Liver (tissue), 7 donors: ENCODE measurements at regions not wholly inside any gene's neighbourhood (a gene's known extent, or its start where the extent isn't known, plus 50 kb on each side); places are given as distances from the start of the nearest gene placed in this dataset.

Experiments used
- DNase-seq: peaks from one replicate; pipeline ENCODE4 v3.0.0-alpha.2; 2017; ENCODE audit warnings: low spot score
- H3K27ac ChIP-seq, 2 donors: one replicate each; pipeline ENCODE4 v1.7.0; 2013; ENCODE audit warnings: inconsistent platforms in 2 of 2, low read length in 2 of 2, control low read depth in 1 of 2, low read depth in 1 of 2, mild to moderate bottlenecking in 1 of 2
- H3K27me3 ChIP-seq, 4 donors: one replicate each; pipeline versions ENCODE4 v1.6.1 to v1.7.0; 2013; ENCODE audit warnings: low read length in 3 of 4, inconsistent platforms in 1 of 4, mild to moderate bottlenecking in 1 of 4, moderate library complexity in 1 of 4; ENCODE audit not compliant: control insufficient read depth in 4 of 4, insufficient read depth in 4 of 4
- H3K36me3 ChIP-seq, 4 donors: one replicate each; pipeline versions ENCODE4 v1.6.1 to v1.7.0; 2013; ENCODE audit warnings: low read length in 3 of 4, mild to moderate bottlenecking in 3 of 4, low read depth in 1 of 4, moderate library complexity in 1 of 4; ENCODE audit not compliant: control insufficient read depth in 4 of 4, insufficient read depth in 3 of 4
- H3K4me1 ChIP-seq, 4 donors: one replicate each; pipeline versions ENCODE4 v1.6.1 to v1.7.0; 2013; ENCODE audit warnings: low read length in 3 of 4, mild to moderate bottlenecking in 3 of 4, moderate library complexity in 1 of 4; ENCODE audit not compliant: control insufficient read depth in 4 of 4, insufficient read depth in 4 of 4
- H3K4me3 ChIP-seq, 3 donors: one replicate each; pipeline versions ENCODE4 v1.6.1 to v1.7.0; 2013; ENCODE audit warnings: low read length in 3 of 3, control low read depth in 1 of 3, low read depth in 1 of 3, mild to moderate bottlenecking in 1 of 3
- H3K9ac ChIP-seq, 2 donors: one replicate each; pipeline ENCODE4 v1.7.0; 2013; ENCODE audit warnings: low read length in 2 of 2, mild to moderate bottlenecking in 2 of 2, moderate library complexity in 2 of 2, control low read depth in 1 of 2, low read depth in 1 of 2
- H3K9me3 ChIP-seq, 4 donors: one replicate each; pipeline versions ENCODE4 v1.6.1 to v1.7.0; 2013; ENCODE audit warnings: low read length in 3 of 4; ENCODE audit not compliant: control insufficient read depth in 4 of 4
- EGR1 ChIP-seq, 2 donors: IDR thresholded peaks; 2 replicates each; pipeline ENCODE4 v1.6.1; 2016 to 2018; ENCODE audit warnings: antibody characterized with exemption in 2 of 2, low read depth in 2 of 2
- FOXA1 ChIP-seq: IDR thresholded peaks from 2 replicates; pipeline ENCODE4 v1.6.1; 2016; ENCODE audit warnings: antibody characterized with exemption
- FOXA2 ChIP-seq: IDR thresholded peaks from 2 replicates; pipeline ENCODE4 v1.6.1; 2016; ENCODE audit warnings: antibody characterized with exemption
- GABPA ChIP-seq, 2 donors: IDR thresholded peaks in 1 of 2; conservative IDR thresholded peaks in 1 of 2; 2 replicates each; pipeline ENCODE4 v1.6.1; 2016; ENCODE audit warnings: antibody characterized with exemption in 2 of 2, mild to moderate bottlenecking in 1 of 2, moderate library complexity in 1 of 2
- HNF4A ChIP-seq, 2 donors: conservative IDR thresholded peaks; 2 replicates each; pipeline ENCODE4 v1.6.1; 2016; ENCODE audit warnings: antibody characterized with exemption in 2 of 2, mild to moderate bottlenecking in 2 of 2
- HNF4G ChIP-seq: IDR thresholded peaks from 2 replicates; pipeline ENCODE4 v1.6.1; 2016; ENCODE audit warnings: antibody characterized with exemption
- JUND ChIP-seq, 2 donors: IDR thresholded peaks; 2 replicates each; pipeline ENCODE4 v1.6.1; 2016; ENCODE audit warnings: antibody characterized with exemption in 2 of 2
- NR2F2 ChIP-seq: IDR thresholded peaks from 2 replicates; pipeline ENCODE4 v1.6.1; 2016; ENCODE audit warnings: antibody characterized with exemption
- RAD21 ChIP-seq, 2 donors: IDR thresholded peaks; 2 replicates each; pipeline ENCODE4 v1.6.1; 2016; ENCODE audit warnings: antibody characterized with exemption in 2 of 2, mild to moderate bottlenecking in 2 of 2
- RXRA ChIP-seq, 2 donors: IDR thresholded peaks; 2 replicates each; pipeline ENCODE4 v1.6.1; 2017 to 2018; ENCODE audit warnings: antibody characterized with exemption in 2 of 2, mild to moderate bottlenecking in 1 of 2
- SP1 ChIP-seq: IDR thresholded peaks from 2 replicates; pipeline ENCODE4 v1.6.1; 2018; ENCODE audit warnings: antibody characterized with exemption, mild to moderate bottlenecking
- TAF1 ChIP-seq: conservative IDR thresholded peaks from 2 replicates; pipeline ENCODE4 v1.6.1; 2016; ENCODE audit warnings: antibody characterized with exemption, mild to moderate bottlenecking
- YY1 ChIP-seq: IDR thresholded peaks from 2 replicates; pipeline ENCODE4 v1.6.1; 2016; ENCODE audit warnings: antibody characterized with exemption, mild to moderate bottlenecking
- ZBTB33 ChIP-seq: IDR thresholded peaks from 2 replicates; pipeline ENCODE4 v1.6.1; 2016; ENCODE audit warnings: antibody characterized with exemption
- TF ChIP-seq, protein P1 (sequence below): fragments of 150-350 bp; IDR thresholded peaks from 2 replicates; pipeline ENCODE4 v1.5.1; 2017; ENCODE audit warnings: improper control_type of control experiment, low read depth, low read length; ENCODE audit not compliant: missing input control
- TF ChIP-seq, protein P2 (sequence below): IDR thresholded peaks from 2 replicates; pipeline ENCODE4 v1.6.1; 2016; ENCODE audit warnings: antibody characterized with exemption
- TF ChIP-seq, protein P3 (sequence below): IDR thresholded peaks from 2 replicates; pipeline ENCODE4 v1.6.1; 2016; ENCODE audit warnings: antibody characterized with exemption
- TF ChIP-seq, protein P4 (sequence below): IDR thresholded peaks from 2 replicates; pipeline ENCODE4 v1.6.1; 2016; ENCODE audit warnings: antibody characterized with exemption, mild to moderate bottlenecking
- donor health status: healthy.
- donor health status: healthy.
- donor health status: healthy.
- donor health status: healthy.

DNA sequence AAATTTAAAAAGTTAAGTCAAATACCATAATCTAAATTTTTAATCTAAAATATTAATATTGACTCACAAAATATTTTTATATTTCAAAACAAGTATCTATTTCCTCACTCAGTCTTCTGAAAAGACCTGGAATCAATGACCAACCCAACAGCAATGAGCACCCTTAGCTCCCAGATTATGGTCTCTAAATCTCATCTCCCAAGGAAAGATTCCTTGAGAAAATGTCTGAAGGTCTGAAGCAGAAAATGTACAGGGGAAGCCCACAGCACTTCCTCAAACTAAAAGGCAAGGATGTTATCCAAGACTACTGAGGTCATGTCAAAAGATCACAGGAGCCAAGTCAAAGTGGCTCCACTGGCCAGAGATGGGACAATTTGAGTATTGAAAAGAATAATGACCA, 51.0 kb upstream of the SLCO2A1 start:
- TF ChIP-seq RXRA (IDR thresholded peaks at IDR 0.05) (no peak), HNF4A (conservative IDR thresholded peaks at IDR 0.05) (no peak), FOXA2 (no peak), TAF1 (no peak), RAD21 (IDR thresholded peaks at IDR 0.05) (no peak), EGR1 (IDR thresholded peaks at IDR 0.05; ENCODE audit: low read depth in 2 of 2) (no peak), ZBTB33 (no peak), GABPA (IDR thresholded peaks at IDR 0.05 in 1 of 2, conservative IDR thresholded peaks at IDR 0.05 in 1 of 2) (no peak), SP1 (no peak), NR2F2 (no peak), FOXA1 (no peak), HNF4G (no peak), JUND (IDR thresholded peaks at IDR 0.05) (no peak), YY1 (no peak)
- TF ChIP-seq, protein P1, sequence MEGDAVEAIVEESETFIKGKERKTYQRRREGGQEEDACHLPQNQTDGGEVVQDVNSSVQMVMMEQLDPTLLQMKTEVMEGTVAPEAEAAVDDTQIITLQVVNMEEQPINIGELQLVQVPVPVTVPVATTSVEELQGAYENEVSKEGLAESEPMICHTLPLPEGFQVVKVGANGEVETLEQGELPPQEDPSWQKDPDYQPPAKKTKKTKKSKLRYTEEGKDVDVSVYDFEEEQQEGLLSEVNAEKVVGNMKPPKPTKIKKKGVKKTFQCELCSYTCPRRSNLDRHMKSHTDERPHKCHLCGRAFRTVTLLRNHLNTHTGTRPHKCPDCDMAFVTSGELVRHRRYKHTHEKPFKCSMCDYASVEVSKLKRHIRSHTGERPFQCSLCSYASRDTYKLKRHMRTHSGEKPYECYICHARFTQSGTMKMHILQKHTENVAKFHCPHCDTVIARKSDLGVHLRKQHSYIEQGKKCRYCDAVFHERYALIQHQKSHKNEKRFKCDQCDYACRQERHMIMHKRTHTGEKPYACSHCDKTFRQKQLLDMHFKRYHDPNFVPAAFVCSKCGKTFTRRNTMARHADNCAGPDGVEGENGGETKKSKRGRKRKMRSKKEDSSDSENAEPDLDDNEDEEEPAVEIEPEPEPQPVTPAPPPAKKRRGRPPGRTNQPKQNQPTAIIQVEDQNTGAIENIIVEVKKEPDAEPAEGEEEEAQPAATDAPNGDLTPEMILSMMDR, result no peak
- TF ChIP-seq, protein P2, sequence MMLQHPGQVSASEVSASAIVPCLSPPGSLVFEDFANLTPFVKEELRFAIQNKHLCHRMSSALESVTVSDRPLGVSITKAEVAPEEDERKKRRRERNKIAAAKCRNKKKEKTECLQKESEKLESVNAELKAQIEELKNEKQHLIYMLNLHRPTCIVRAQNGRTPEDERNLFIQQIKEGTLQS, result no peak
- TF ChIP-seq, protein P3, sequence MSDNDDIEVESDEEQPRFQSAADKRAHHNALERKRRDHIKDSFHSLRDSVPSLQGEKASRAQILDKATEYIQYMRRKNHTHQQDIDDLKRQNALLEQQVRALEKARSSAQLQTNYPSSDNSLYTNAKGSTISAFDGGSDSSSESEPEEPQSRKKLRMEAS, result no peak
- TF ChIP-seq, protein P4, sequence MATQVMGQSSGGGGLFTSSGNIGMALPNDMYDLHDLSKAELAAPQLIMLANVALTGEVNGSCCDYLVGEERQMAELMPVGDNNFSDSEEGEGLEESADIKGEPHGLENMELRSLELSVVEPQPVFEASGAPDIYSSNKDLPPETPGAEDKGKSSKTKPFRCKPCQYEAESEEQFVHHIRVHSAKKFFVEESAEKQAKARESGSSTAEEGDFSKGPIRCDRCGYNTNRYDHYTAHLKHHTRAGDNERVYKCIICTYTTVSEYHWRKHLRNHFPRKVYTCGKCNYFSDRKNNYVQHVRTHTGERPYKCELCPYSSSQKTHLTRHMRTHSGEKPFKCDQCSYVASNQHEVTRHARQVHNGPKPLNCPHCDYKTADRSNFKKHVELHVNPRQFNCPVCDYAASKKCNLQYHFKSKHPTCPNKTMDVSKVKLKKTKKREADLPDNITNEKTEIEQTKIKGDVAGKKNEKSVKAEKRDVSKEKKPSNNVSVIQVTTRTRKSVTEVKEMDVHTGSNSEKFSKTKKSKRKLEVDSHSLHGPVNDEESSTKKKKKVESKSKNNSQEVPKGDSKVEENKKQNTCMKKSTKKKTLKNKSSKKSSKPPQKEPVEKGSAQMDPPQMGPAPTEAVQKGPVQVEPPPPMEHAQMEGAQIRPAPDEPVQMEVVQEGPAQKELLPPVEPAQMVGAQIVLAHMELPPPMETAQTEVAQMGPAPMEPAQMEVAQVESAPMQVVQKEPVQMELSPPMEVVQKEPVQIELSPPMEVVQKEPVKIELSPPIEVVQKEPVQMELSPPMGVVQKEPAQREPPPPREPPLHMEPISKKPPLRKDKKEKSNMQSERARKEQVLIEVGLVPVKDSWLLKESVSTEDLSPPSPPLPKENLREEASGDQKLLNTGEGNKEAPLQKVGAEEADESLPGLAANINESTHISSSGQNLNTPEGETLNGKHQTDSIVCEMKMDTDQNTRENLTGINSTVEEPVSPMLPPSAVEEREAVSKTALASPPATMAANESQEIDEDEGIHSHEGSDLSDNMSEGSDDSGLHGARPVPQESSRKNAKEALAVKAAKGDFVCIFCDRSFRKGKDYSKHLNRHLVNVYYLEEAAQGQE, result no peak
- Histone ChIP-seq H3K36me3 (peaks cover 0 to 2% (median 0%) of the 10 kb centered on the region in 4 donors), H3K27me3 (no peaks in the 10 kb centered on the region), H3K9ac (no peak overlapping the region), H3K4me3 (no peak overlapping the region), H3K27ac (no peak overlapping the region), H3K4me1 (no peaks in the 10 kb centered on the region), H3K9me3 (peaks cover 0 to 2% (median 0%) of the 10 kb centered on the region in 4 donors)
- DNase-seq, result no peak
